HL-60 (cell line): ENCODE measurements at regions not wholly inside any gene's neighbourhood (a gene's known extent, or its start where the extent isn't known, plus 50 kb on each side); places are given as distances from the start of the nearest gene placed in this dataset.

ENCODE experiments used
- GABPA ChIP-seq: IDR thresholded peaks from 2 replicates; pipeline ENCODE4 v1.6.1; 2012; ENCODE audit warnings: low read depth
- POLR2AphosphoS5 ChIP-seq: IDR thresholded peaks from 2 replicates; pipeline ENCODE4 v1.6.1; 2012; ENCODE audit warnings: low read depth

DNA sequence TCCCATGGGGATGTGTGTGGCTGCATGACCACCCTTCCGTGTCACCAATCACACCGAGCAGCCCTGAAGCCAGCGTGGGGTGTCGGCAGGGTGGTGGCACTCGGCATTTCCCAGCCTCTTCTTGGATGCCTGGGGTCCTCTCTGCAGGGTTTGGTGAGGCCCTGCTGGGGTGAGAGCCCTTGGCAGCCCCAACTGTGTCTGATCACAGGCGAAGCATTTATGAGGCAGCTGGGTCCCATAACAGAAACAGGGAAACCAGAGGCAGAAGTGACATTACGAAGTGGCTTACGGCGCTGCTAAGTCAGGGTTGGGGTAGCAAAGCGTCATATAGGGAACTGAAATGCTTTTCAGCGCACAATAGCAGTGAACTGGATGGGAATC is 92.3 kb upstream of the SEPTIN5 start:
- TF ChIP-seq GABPA (no peak), POLR2AphosphoS5 (no peak)
